Jurkat, Clone E6-1 (cell line): ENCODE measurements at regions not wholly inside any gene's neighbourhood (a gene's known extent, or its start where the extent isn't known, plus 50 kb on each side); places are given as distances from the start of the nearest gene placed in this dataset.

Experiments
- DNase-seq: peaks from one replicate; pipeline ENCODE4 v3.0.0-alpha.2; 2011; ENCODE audit warnings: low read depth, low spot score
- H3K4me3 ChIP-seq: 2 replicates; pipeline ENCODE4 v1.5.1; 2011; ENCODE audit warnings: mild to moderate bottlenecking, low read length, control low read depth, moderate library complexity

DNA sequence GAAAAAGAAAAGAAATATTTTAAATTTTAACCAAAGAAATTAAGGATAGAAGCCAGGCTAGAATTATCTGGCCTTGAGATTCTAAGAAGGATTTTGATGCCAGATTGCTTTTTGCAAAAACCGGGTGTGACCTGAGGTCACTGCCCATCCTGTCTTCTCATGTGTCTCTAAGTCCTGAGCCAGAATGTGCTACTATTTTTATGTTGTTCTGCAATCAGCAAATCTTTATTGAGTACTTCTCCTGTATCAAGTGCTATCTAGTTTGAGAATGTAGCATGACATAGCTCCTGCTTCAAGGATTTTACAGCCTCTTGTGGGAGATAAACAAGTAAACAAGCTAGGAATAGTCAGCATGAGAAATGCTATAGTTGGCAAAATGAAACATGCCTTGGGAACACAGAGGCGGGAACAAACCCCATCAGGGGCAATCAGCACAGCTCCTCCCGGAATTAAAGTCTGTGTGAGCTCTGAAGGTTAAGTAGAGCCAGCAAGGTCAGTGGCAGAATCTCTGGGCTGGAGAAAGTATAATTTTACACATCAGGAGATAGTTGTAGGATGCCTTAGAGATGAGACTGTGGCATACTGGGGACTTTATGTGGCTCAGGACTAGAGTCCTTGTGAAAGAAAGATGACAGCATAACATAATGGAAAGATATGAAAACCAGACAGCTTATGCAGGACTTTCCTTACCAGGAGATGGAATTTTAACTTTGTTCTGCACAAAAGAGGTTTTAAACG, 899.5 kb upstream of the SLC10A2 start:
- no peak overlapping the region for H3K4me3 ChIP-seq

DNA sequence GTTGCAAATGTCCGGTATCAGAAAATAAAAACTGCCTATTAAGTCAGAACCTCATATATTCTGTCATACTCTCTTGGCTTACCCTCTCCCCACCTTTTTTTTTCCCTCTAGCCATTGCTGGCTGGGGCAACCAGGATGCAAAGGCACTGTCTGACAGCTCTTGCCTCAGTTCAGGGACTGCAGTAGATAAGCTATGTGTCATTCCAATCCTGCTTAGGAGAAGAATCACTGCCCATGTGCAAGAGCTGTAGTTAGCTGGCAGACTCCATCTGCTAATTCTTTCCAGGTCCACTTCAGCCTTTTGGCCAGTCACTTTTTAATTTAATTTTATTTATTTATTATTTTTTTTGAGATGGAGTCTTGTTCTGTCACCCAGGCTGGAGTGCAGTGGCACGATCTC, 895.6 kb upstream of the SLC10A2 start:
- no peak overlapping the region for H3K4me3 ChIP-seq
- no peak for DNase-seq

More for the DNA sequence above, 899.5 kb upstream of the SLC10A2 start:
- DNase-seq = no peak

DNA sequence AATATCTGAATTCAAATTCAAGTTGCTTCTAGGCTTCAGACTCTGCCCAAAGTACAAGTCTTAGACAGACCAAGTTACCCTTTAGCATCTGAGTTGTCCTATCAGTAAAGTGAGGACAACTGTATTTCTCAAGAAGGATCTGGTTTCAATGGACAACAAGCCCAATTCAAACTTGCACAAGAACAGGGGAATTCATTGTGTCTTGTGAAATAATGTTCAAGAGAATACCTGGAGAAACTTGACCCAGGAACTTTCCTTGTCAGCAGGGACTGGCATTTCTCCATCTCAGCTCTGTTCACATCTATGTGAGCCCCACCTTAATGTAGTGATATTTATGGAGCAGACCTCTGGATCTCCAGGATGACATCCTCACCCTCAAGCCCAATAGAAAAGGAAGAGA, 894.9 kb upstream of the SLC10A2 start:
- no peak overlapping the region for H3K4me3 ChIP-seq
- DNase-seq = no peak

DNA sequence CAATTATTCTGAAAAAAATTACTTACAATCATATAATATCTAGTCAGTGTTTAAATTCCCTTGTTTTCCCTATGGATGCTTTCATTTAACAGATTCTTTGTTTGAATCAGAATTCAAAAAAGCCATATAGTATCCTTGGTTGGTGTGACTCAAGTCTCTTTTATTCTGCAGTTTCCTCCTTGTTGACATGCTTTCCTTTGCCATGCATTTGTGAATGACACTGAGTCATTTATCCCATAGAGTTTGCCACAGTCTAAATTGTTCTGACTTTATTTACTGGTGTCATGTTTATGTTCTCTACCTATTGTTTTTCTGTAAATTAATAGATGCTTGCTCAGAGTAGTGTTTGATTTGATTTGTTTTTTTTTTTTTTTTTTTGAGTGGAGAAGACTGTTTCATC, 893.8 kb upstream of the SLC10A2 start:
- H3K4me3 ChIP-seq = no peak overlapping the region
- no peak for DNase-seq

DNA sequence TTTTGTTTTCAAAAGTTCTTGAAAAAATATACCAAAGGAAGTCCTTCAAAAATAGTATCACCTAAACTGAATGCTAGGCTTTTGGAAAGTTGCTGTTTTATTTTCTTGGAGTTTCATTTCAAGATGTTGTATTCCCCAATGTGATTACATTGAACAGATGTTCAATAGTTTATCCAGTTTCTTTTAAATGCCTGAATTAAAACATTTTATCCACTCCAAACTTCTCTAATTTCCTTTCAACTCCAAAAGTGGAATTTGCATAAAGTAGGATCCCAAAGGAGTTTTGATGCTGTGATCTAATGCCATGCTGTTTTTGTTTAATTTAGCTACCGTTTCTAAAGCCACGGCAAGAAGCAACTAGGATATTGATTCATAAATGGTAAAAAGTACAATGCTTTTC, 892.5 kb upstream of the SLC10A2 start:
- no peak overlapping the region for H3K4me3 ChIP-seq
- no peak for DNase-seq

DNA sequence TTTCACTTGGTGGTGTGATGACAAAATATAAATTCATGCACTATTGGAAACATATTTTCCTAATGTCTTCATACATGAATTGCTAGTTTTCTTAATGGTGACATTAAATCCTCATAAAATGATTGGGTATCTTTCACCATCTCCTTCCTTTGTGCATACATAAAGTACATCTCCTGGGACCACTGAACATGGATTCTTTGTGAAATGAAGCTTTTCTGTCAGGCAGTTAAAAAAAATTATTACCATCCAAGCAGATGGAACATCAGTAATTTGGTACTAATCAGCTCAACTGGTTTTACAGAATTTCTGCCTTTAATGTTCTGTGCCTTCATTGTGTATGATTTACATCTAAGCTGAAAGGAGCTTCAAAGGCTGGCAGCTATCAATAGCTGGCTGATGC, 891.7 kb upstream of the SLC10A2 start:
- DNase-seq = no peak
- no peak overlapping the region for H3K4me3 ChIP-seq

DNA sequence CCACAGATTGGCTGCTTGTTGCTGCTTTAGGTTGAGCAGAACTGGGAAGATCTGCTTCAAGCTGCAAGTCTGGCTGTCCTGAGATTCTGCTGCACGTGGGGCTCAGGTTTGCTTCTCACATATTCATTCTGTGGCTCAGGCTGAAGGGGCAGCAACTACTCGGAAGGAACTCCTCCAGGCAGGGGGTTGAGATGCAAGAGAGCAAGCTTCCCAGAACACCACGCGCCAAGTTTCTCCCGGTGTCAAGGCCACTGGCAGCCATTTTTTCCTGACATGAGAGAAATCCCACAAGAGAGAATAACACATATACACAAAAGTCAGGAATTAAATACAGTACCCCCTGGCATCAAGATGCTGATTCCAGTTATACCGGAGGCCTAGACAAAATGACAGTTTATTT, 887.6 kb upstream of the SLC10A2 start:
- DNase-seq = no peak
- H3K4me3 ChIP-seq = no peak overlapping the region

DNA sequence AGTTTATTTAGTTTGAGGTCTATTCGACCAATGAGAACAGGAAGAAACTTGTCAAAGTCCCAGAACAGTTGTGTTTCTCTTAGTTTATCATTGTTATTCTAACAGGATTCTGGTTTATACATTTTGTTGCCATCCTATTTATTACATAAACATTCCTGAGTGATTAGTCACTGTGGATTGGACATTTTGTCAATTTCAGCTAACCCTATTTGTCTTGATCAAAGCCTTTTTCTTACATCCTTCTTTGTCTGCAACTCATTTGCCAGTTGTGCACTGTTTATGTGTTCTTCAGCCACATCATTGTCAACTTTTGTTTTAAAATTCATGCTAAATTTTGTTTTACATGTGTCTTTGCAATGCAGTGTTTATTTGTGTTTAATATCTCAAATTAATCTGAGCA, 886.0 kb upstream of the SLC10A2 start:
- no peak for DNase-seq

DNA sequence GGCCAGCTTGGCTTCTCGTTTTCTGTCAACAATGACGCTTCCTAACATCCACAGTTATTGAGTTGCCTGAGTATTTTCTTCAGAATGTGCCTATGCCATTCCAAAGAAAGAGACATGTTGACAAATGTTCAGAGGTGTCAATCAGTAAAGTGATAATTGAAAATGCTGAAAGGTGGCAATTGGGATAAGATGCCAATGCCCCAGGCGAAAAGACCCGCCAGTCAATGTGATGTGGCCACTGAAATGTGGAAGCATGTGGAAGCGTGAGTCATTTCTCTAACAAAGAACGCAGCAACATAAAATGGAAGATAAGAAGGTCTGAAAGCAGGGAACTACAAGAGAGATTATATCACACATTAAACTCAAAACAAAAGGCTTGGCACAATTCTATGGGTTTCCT, 882.2 kb upstream of the SLC10A2 start:
- no peak for DNase-seq
- no peak overlapping the region for H3K4me3 ChIP-seq

More for the DNA sequence above, 886.0 kb upstream of the SLC10A2 start:
- no peak overlapping the region for H3K4me3 ChIP-seq

DNA sequence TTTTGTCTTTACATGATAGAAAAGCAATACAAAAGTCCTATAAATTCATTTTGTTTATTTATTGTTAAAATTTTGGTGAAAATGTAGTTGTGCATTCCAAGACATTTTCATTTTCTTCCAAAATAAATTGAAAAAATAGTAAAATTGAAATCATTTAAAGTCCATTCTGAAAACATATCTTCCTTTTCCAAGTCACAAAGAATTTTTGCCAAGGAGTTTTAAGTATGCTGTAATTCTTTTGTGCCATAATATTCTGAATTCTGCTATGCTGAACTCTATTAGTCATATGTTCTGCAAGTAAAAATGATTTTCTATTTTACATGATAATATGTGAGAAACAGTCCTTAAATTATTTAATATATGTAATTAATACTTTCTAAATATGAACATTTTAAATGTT, 879.6 kb upstream of the SLC10A2 start:
- H3K4me3 ChIP-seq = no peak overlapping the region
- DNase-seq = no peak

DNA sequence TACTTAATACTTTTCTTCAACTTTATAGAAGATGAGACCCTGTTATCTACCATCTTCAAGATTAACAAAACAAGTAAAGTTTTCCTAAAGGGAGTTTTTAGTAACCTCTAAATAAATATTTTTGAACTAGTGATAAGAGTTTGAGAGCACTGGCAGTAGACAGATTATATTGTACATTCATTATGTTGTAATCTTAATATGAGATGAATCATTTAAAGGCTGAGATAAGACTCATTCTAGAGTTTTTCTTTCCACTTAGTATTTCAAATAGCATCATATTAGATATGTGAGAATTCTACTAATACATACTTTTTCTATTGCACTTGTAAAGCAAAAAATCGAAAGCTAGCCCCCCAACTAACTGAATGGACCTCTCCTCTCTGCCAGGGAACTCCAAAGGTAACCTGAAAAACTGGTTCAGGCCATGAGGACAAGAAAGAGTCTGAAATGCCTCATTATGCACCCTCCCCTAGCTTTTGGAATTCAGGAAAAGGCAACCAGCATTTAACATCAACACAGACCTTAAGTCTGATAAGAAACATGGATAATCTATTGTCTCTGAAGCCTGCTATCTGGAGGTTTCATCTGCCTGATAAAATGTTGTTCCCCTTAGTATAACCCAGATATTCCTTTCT, 875.4 kb upstream of the SLC10A2 start:
- no peak for DNase-seq
- H3K4me3 ChIP-seq = no peak overlapping the region

DNA sequence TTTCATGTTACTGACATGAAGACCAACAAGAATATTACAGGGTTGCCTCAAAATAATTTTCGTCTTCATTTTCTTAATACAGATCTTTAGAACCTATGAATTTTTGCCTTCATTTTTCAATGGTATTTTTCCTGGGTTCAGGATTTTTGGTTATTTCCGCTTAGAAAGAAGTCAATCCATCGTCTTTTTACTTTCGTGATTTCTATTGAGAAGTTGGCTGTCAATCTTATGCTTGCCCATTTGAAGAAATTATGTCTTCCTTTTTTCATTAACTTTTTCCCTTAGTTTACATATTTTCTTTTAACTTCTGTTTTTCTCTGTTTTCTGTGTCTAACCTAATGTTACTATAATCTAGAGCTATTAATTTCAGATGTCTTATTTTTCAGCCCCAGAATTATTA, 868.9 kb upstream of the SLC10A2 start:
- H3K4me3 ChIP-seq = no peak overlapping the region
- DNase-seq = no peak

DNA sequence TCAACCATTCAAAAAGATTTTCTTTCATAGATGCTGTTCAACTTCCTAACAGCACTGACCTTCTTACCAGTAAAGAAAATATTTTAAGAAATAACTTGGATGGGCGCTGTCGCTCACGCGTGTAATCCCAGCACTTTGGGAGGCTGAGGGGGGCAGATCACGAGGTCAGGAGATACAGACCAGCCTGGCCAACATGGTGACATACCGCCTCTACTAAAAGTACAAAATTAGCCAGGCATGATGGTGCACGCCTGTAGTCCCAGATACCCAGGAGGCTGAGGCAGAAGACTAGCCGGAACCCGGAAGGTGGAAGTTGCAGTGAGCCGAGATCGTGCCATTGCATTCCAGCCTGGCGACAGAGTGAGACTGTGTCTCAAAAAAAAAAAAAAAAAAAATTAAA, 865.7 kb upstream of the SLC10A2 start:
- no peak for DNase-seq
- H3K4me3 ChIP-seq = no peak overlapping the region

DNA sequence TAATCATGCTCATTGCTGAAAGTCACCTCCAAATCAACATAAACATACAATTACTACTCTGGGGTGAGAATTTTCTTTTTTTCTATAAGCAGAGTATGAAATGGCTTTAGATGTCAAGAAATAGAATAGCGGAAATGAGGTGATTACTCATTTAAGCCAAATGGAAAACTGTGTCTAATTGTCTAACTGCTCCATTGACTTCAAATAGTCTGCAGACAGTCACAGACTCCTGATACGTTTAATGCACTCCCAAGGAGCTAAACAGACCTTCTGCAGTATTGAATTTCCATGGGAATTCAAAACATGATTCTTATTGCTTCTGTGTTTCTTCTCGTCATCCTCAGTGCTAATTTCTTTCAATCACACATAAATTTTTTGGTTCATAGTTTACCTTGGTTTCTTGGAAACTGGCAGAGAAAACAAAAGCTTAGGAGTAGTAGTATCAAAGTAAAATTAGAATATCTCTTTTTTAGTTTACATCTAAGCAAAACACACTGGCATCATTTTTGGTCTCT, 865.2 kb upstream of the SLC10A2 start:
- H3K4me3 ChIP-seq = no peak overlapping the region
- no peak for DNase-seq

DNA sequence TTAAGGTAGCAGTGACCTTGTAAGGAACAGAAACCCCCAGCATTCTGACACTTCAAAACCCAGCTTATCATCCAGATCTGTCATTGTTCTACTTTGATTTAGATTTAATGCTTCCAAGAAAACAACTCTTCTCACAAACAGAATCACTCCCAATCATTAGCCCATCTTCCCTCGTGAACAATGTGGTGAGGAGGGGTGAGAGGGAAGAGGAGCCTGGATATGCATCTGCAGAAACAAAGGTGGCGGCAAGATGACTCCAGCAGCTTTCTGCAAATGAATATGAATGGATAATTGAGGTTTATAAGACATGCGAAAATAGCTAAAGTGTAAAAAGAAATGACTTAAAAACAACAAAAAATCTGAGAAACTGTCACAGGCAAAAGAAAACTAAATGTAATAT, 859.9 kb upstream of the SLC10A2 start:
- DNase-seq = no peak
- H3K4me3 ChIP-seq = no peak overlapping the region

DNA sequence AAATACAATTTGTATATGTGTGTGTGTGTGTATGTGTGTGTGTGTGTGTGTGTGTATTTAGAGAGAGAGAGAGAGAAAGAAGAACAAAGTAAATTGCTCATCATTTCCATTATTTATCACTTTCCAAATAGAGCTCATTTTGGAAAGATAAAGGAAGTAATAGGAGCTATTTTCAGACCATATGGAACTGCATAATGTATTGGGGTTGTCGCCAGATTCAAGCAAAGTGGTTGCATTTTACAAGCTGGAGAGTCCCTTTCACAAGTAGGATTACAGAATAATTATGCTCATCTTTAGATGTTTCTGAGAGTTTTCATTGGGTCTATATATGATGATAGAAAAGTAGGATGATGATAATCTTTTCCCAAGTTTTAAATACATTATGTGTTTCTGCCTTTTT, 842.7 kb upstream of the SLC10A2 start:
- H3K4me3 ChIP-seq = no peak overlapping the region
- no peak for DNase-seq

DNA sequence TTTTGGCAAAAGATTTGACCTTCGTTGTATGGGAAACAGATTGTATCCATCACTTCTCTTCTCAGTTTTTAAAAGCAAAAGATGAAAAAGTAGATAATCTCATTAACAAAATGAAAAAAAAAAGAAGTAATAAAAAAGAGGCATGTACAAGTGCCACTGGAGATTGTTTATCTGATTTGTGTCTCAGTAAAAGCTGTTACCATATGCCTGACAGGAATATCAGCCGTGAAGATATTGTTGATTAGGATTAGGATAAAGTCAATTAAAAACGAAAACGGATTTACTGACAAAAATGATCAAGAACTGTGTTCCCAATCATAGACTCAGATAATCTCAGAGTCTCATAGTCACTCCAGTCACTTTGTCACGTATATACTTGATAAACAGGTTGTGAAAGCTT, 842.1 kb upstream of the SLC10A2 start:
- H3K4me3 ChIP-seq = no peak overlapping the region
- DNase-seq = no peak

DNA sequence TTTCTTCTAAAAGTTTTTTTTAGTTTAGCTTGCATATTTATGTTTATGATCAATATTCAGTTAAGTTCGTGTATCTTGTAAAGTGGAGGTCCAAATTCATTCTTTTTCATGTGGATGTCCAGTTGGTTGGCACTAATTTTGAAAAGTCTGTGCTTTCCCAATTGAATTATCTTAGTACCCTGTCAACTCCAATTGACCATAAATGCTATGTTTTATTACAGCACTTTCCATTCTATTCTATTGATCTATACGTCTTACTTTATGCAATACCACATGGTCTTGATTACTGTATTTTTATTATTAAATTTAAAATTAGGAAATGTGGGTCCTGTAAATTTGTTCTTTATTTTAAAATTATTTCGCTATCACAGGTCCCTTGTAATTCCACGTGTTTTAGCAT, 837.6 kb upstream of the SLC10A2 start:
- no peak overlapping the region for H3K4me3 ChIP-seq
- DNase-seq = no peak

DNA sequence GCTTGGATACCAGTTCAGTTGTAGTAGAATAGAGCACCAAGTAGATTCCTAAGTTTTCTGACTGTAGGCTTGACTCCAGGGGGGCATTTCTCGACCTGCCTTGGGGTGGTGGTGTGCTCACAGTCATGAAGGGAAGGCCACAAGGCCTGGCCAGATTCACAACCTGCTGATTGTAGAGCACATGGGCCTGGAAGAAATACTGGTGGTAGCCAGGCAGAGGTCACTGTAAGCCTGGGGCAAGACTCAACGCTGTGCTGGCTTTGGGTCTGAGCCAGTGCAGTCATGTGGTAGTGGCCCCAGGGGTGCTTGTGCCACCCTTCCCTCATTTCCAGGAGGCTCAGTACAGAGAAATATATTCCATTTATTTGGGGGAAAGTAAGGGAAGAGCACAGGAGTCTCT, 832.3 kb upstream of the SLC10A2 start:
- no peak overlapping the region for H3K4me3 ChIP-seq
- no peak for DNase-seq

DNA sequence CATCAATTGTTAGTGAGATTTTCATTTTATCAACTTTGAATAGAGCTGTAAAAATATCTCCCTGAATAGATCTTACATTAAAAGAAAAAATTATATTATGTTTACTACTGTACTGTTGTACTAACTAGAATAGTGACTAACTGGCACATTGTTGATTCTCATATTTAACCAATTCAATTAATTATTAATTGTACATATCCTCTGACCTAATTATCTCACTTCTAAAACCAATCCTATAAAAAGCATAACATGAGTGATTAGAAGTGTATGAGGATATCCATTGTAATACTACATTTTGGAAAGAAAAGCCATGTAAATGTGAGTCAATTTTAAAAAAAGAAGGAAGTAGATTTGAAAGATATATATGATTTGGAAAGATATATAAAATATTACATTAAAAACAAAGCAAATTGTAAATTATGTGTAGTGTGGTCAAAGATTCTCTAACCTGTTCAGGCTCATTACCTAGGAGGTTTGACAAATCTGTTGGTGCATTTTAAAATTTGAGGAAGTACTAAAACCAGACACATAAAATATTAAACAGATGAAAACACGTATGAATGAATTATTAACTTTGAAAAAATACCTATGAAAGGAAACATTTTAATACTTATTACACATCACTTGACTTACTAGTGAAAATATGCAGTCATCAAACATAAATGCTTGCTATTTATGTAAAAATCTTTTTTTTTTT, 829.8 kb upstream of the SLC10A2 start:
- H3K4me3 ChIP-seq = no peak overlapping the region
- no peak for DNase-seq
